ENCODE measurements at regions not wholly inside any gene's neighbourhood (a gene's known extent, or its start where the extent isn't known, plus 50 kb on each side); places are given as distances from the start of the nearest gene placed in this dataset.

GRCh38 chr3:124455891-124456290, 274.4 kb upstream of the UMPS start:
- Histone ChIP-seq H3K4me1 (ENCODE audit: control insufficient read depth, extremely low read depth, insufficient read depth, low read length) (no peaks in the 10 kb centered on the region), H3K27ac (ENCODE audit: insufficient read depth, low read depth, low read length) (no peak overlapping the region), H4K20me1 (replicated peaks; ENCODE audit: control insufficient read depth, extremely low read depth, insufficient read depth, low read length) (no peaks in the 10 kb centered on the region), H3K9me3 (replicated peaks; ENCODE audit: control insufficient read depth, insufficient read depth, low read length) (no peaks in the 10 kb centered on the region), H2AFZ (ENCODE audit: low read depth, low read length) (no peak overlapping the region), H3K36me3 (ENCODE audit: control insufficient read depth in 2 of 2, extremely low read depth in 1 of 2, insufficient read depth in 2 of 2, low read length in 2 of 2) (no peaks in the 10 kb centered on the region), H3K27me3 (ENCODE audit: control insufficient read depth in 2 of 2, insufficient read depth in 2 of 2, low read length in 2 of 2) (no peaks in the 10 kb centered on the region), H3K4me2 (ENCODE audit: insufficient read depth, low read length) (no peak overlapping the region), H3K9ac (replicated peaks; ENCODE audit: extremely low read depth, insufficient read depth, low read length) (no peak overlapping the region), H3K9me1 (replicated peaks; ENCODE audit: control insufficient read depth, extremely low read depth, insufficient read depth, low read length) (no peaks in the 10 kb centered on the region), H3K4me3 (replicated peaks in 1 of 3; ENCODE audit: insufficient read depth in 1 of 3, low read depth in 1 of 3, low read length in 3 of 3) (no peak overlapping the region), H3K79me2 (ENCODE audit: control insufficient read depth, insufficient read depth, low read length) (no peaks in the 10 kb centered on the region)
- CTCF ChIA-PET, result interaction anchor here (0.9 to 4.4 kb wide), 3 partner anchors 9 to 104 kb away, joined by 3 to 16 read pairs (median 3); no protein-coding TSS in a partner anchor
- DNase-seq (ENCODE audit: low read depth, low spot score) (no peak), FAIRE-seq (no peak)
- TF ChIP-seq JUN (IDR thresholded peaks at IDR 0.05; ENCODE audit: borderline replicate concordance, insufficient read depth, insufficient read length, low read depth) (no peak), POLR2A (IDR thresholded peaks at IDR 0.05; ENCODE audit: low read depth, low read length) (no peak), EZH2 (IDR thresholded peaks at IDR 0.05; ENCODE audit: borderline replicate concordance, low read depth, low read length, severe bottlenecking) (no peak), MYC (IDR thresholded peaks at IDR 0.05; ENCODE audit: low read depth, low read length) (no peak), CTCF (IDR thresholded peaks at IDR 0.05; ENCODE audit: extremely low read depth in 1 of 2, insufficient read depth in 1 of 2, low read depth in 1 of 2, low read length in 2 of 2) (no peak), MAX (IDR thresholded peaks at IDR 0.05; ENCODE audit: insufficient read depth, insufficient read length) (no peak), FOS (IDR thresholded peaks at IDR 0.05; ENCODE audit: borderline replicate concordance, insufficient read depth, low read length) (no peak), GATA2 (IDR thresholded peaks at IDR 0.05; ENCODE audit: insufficient read depth, insufficient read length, low read depth, low read length) (no peak), POLR2AphosphoS5 (IDR thresholded peaks at IDR 0.05; ENCODE audit: insufficient read depth, low read depth, low read length) (no peak)
- POLR2A ChIA-PET, result no interaction called here
- intact Hi-C loops (cut with micrococcal nuclease) (no loop called here), dilution Hi-C loops (cut with MboI; ENCODE audit: extremely low pct_ligation_motif_present, low sequenced_read_pairs) (no loop called here)
- BruUV-seq (replicated peaks), result no TSS peak
